K562 (cell line): ENCODE measurements at regions not wholly inside any gene's neighbourhood (a gene's known extent, or its start where the extent isn't known, plus 50 kb on each side); places are given as distances from the start of the nearest gene placed in this dataset.
A peak's percentile ranks its signal among the peaks of the same experiment; 100 is the strongest.

Experiments
- ATAC-seq: fragments of 200-7000 bp; cut with Tn5 transposase; 3 replicates; pipeline ENCODE4 v1.9.1; 2020; ENCODE audit warnings: moderate library complexity
- BruUV-seq: library from RNA; stranded (reverse); fragments of 400-500 nt; replicated peaks from 2 replicates; lab custom pipeline; 2021; lab: Mats Ljungman, UMichigan
- CTCF ChIA-PET: fragments of 300-600 bp; formaldehyde crosslinking; extraction: SDS; loops from one replicate; lab custom pipeline; 2021; ENCODE audit warnings: low intra/inter-chr PET ratio; lab: Yijun Ruan, JAX
- POLR2A ChIA-PET: fragments of 300-600, 350-650 bp; sonication (Branson Sonifier 250); formaldehyde crosslinking; extraction: SDS; loops from one replicate; lab custom pipeline; 2021; ENCODE audit warnings: antibody characterized with exemption, inconsistent platforms; lab: Yijun Ruan, JAX
- DNase-seq, 4 experiments: peaks; one replicate each; pipeline versions ENCODE4 v3.0.0 to v3.0.0-alpha.2; 2011 to 2018; ENCODE audit warnings: low spot score in 3 of 4, mixed read lengths in 3 of 4; ENCODE audit errors: extremely low read depth in 1 of 4
- FAIRE-seq: peaks from 2 replicates; lab custom pipeline; 2011; peaks lifted over from hg19 to GRCh38; lab: Jason Lieb, UNC
- H2AFZ ChIP-seq: 2 replicates; pipeline ENCODE4 v1.6.0; 2011; ENCODE audit warnings: low read depth, low read length, control low read depth, inconsistent platforms
- H3K27ac ChIP-seq: fragments of 200-600 bp; 3 replicates; pipeline ENCODE4 v1.8.0; 2011; ENCODE audit warnings: low read depth, mild to moderate bottlenecking, control low read depth, inconsistent platforms, low read length, moderate library complexity, mixed read lengths; ENCODE audit errors: extremely low read depth
- H3K27me3 ChIP-seq, 2 experiments: fragments of 300-600 bp in 1 of 2; 2 replicates in 1 of 2; 3 replicates in 1 of 2; pipeline versions ENCODE4 v1.6.0 to v1.8.0; 2011; ENCODE audit warnings: inconsistent platforms in 2 of 2, low read length in 2 of 2, mild to moderate bottlenecking in 1 of 2, mixed read lengths in 1 of 2, moderate library complexity in 1 of 2; ENCODE audit not compliant: control insufficient read depth in 2 of 2, insufficient read depth in 2 of 2
- H3K36me3 ChIP-seq: fragments of 300-600 bp; 3 replicates; pipeline ENCODE4 v1.8.0; 2011; ENCODE audit warnings: mild to moderate bottlenecking, low read length, inconsistent platforms; ENCODE audit not compliant: control insufficient read depth, insufficient read depth
- H3K4me1 ChIP-seq, 2 experiments: fragments of 200-600 bp in 1 of 2; replicated peaks in 1 of 2; 2 replicates in 1 of 2; 3 replicates in 1 of 2; pipeline versions ENCODE4 v1.5.1 to v1.8.0; 2011; ENCODE audit warnings: inconsistent platforms in 2 of 2, low read length in 2 of 2, mild to moderate bottlenecking in 1 of 2, mixed read lengths in 1 of 2, moderate library complexity in 1 of 2; ENCODE audit not compliant: control insufficient read depth in 2 of 2, insufficient read depth in 2 of 2
- H3K4me2 ChIP-seq: 2 replicates; pipeline ENCODE4 v1.6.1; 2011; ENCODE audit warnings: low read length, control low read depth, inconsistent platforms, mixed read lengths; ENCODE audit not compliant: insufficient read depth
- H3K4me3 ChIP-seq: fragments of 200-600 bp; sonication (generic), shearing (Covaris generic); 2 replicates; pipeline ENCODE4 v1.5.1; 2016; ENCODE audit warnings: control low read depth, inconsistent platforms
- H3K79me2 ChIP-seq: fragments of 200-600 bp; 3 replicates; pipeline ENCODE4 v1.8.0; 2011; ENCODE audit warnings: low read length, inconsistent platforms; ENCODE audit not compliant: control insufficient read depth, insufficient read depth
- H3K9ac ChIP-seq, 2 experiments: 2 replicates each; pipeline versions ENCODE4 v1.6.0 to v1.6.1; 2011; ENCODE audit warnings: low read depth in 2 of 2, low read length in 2 of 2, control low read depth in 1 of 2, inconsistent platforms in 1 of 2, mild to moderate bottlenecking in 1 of 2, mixed read lengths in 1 of 2; ENCODE audit not compliant: insufficient read depth in 1 of 2
- H3K9me1 ChIP-seq: one replicate; pipeline ENCODE4 v1.6.0; 2011; ENCODE audit warnings: inconsistent platforms, mild to moderate bottlenecking, low read length, moderate library complexity; ENCODE audit not compliant: control insufficient read depth, insufficient read depth
- H3K9me3 ChIP-seq: replicated peaks from 2 replicates; pipeline ENCODE4 v1.5.1; 2011; ENCODE audit warnings: low read depth, low read length, inconsistent platforms; ENCODE audit not compliant: control insufficient read depth, insufficient read depth
- H4K20me1 ChIP-seq: replicated peaks from 2 replicates; pipeline ENCODE4 v1.6.1; 2011; ENCODE audit warnings: low read length, inconsistent platforms, mixed read lengths; ENCODE audit not compliant: control insufficient read depth, insufficient read depth
- CTBP1 ChIP-seq: fragments of 450-650 bp; IDR thresholded peaks from 2 replicates; pipeline ENCODE4 v1.6.1; 2016; ENCODE audit warnings: borderline replicate concordance
- NRF1 ChIP-seq, 2 experiments: fragments of 450-650 bp; IDR thresholded peaks in 1 of 2; conservative IDR thresholded peaks in 1 of 2; 2 replicates each; pipeline ENCODE4 v1.6.1; 2014; ENCODE audit warnings: mild to moderate bottlenecking in 2 of 2
- SLC30A9 ChIP-seq: fragments of 250-450 bp; sonication (Bioruptor Pico); IDR thresholded peaks from 2 replicates; pipeline ENCODE4 v1.8.0; 2022; ENCODE audit warnings: mild to moderate bottlenecking, moderate library complexity
- TEAD4 ChIP-seq, 2 experiments: sonication (generic) in 1 of 2; formaldehyde crosslinking in 1 of 2; IDR thresholded peaks; 2 replicates each; pipeline versions ENCODE4 v1.6.1 to v1.8.0; 2012 to 2022; ENCODE audit warnings: borderline replicate concordance in 1 of 2, inconsistent platforms in 1 of 2, low read length in 1 of 2, mild to moderate bottlenecking in 1 of 2, missing genetic modification reagents in 1 of 2
- WGBS: fragments of 100-300 bp; shearing (Covaris generic); methylation state at CpG from one replicate; pipeline ENCODE4 v1.1.6; 2016; ENCODE audit warnings: low coverage, mixed read lengths; ENCODE audit not compliant: insufficient coverage; ENCODE audit errors: missing lambda C conversion rate; 5-methylcytosine and 5-hydroxymethylcytosine counted together
- in situ Hi-C: fragments of 300-500 bp; cut with MboI; formaldehyde crosslinking; loops from 4 replicates; pipeline ENCODE4 v1.15.0; 2018; ENCODE audit warnings: inconsistent platforms, mixed read lengths
- intact Hi-C: fragments of 100-400 bp; cut with micrococcal nuclease; formaldehyde crosslinking; loops from 2 replicates; pipeline ENCODE4 v1.14.2; 2022
- TF ChIP-seq, protein P1 (sequence below), 3 experiments: fragments of 200-800 bp in 1 of 3; fragments of 250-450 bp in 1 of 3; fragments of 450-650 bp in 1 of 3; sonication (Bioruptor Pico) in 1 of 3; sonication (Bioruptor generic) in 1 of 3; formaldehyde crosslinking in 1 of 3; IDR thresholded peaks; 2 replicates each; pipeline versions ENCODE4 v1.6.1 to v1.8.0; 2016 to 2022; ENCODE audit warnings: mild to moderate bottlenecking in 2 of 3, missing genetic modification characterization in 2 of 3, missing compliant biosample characterization in 1 of 3, moderate library complexity in 1 of 3
- TF ChIP-seq, protein P2 (sequence below): fragments of 250-450 bp; sonication (Bioruptor Pico); IDR thresholded peaks from 2 replicates; pipeline ENCODE4 v1.8.0; 2021; ENCODE audit warnings: moderate library complexity, mild to moderate bottlenecking, inconsistent platforms
- TF ChIP-seq, protein P3 (sequence below): fragments of 450-650 bp; formaldehyde crosslinking; IDR thresholded peaks from 2 replicates; pipeline ENCODE4 v1.4.0; 2022; ENCODE audit warnings: missing genetic modification characterization

DNA sequence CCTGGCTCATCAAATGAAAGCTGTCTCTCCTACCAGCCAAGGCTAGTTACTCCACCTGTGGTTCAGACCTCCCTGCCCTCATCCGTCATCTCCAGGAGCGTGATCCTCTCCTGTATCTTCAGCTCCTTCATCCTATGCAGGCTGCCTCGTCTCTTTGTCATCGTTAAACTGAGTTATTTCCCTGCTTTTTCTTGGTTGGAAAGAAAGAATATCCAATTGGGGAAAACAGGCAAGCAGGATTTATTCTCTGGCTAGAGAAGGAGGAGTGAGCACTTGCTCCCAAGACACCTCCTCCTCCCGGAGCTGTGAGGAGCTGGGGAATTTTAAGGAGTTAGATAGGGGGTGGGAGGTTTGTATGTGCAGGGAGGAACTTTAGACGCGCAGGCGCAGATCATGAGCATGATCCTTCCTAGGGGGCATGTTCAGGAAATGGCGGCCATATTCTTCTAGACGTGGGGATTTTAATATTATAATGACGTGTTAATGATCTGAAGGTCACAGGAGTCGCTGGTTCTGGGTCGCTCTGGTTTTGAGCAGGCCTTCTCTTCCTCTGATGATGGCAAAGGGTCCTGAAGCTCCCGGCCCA lies 156.4 kb upstream of the KL start:
- no peaks in the 10 kb centered on the region for H3K9me1 ChIP-seq
- peak; percentile 58 to 69 for TF ChIP-seq NRF1 (conservative IDR thresholded peaks at IDR 0.05 in 1 of 2, IDR thresholded peaks at IDR 0.05 in 1 of 2)
- TF ChIP-seq, protein P1, sequence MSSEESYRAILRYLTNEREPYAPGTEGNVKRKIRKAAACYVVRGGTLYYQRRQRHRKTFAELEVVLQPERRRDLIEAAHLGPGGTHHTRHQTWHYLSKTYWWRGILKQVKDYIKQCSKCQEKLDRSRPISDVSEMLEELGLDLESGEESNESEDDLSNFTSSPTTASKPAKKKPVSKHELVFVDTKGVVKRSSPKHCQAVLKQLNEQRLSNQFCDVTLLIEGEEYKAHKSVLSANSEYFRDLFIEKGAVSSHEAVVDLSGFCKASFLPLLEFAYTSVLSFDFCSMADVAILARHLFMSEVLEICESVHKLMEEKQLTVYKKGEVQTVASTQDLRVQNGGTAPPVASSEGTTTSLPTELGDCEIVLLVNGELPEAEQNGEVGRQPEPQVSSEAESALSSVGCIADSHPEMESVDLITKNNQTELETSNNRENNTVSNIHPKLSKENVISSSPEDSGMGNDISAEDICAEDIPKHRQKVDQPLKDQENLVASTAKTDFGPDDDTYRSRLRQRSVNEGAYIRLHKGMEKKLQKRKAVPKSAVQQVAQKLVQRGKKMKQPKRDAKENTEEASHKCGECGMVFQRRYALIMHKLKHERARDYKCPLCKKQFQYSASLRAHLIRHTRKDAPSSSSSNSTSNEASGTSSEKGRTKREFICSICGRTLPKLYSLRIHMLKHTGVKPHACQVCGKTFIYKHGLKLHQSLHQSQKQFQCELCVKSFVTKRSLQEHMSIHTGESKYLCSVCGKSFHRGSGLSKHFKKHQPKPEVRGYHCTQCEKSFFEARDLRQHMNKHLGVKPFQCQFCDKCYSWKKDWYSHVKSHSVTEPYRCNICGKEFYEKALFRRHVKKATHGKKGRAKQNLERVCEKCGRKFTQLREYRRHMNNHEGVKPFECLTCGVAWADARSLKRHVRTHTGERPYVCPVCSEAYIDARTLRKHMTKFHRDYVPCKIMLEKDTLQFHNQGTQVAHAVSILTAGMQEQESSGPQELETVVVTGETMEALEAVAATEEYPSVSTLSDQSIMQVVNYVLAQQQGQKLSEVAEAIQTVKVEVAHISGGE (CRISPR knock-in tag; IDR thresholded peaks at IDR 0.05) = no peak
- no peak for TF ChIP-seq CTBP1
- TF ChIP-seq, protein P2, sequence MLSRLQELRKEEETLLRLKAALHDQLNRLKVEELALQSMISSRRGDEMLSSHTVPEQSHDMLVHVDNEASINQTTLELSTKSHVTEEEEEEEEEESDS (CRISPR knock-in tag) = no peak
- TF ChIP-seq TEAD4 (IDR thresholded peaks at IDR 0.05; ENCODE audit: low read length) = no peak
- no peak for TF ChIP-seq TEAD4 (CRISPR knock-in tag; IDR thresholded peaks at IDR 0.05; ENCODE audit: borderline replicate concordance)
- TF ChIP-seq, protein P3, sequence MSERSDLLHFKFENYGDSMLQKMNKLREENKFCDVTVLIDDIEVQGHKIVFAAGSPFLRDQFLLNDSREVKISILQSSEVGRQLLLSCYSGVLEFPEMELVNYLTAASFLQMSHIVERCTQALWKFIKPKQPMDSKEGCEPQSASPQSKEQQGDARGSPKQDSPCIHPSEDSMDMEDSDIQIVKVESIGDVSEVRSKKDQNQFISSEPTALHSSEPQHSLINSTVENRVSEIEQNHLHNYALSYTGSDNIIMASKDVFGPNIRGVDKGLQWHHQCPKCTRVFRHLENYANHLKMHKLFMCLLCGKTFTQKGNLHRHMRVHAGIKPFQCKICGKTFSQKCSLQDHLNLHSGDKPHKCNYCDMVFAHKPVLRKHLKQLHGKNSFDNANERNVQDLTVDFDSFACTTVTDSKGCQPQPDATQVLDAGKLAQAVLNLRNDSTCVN (CRISPR knock-in tag) = no peak
- TF ChIP-seq SLC30A9 = no peak
- ChIA-PET POLR2A (interaction anchor here (1.3 kb wide), 1 partner anchor 10 kb away, joined by 3 read pairs; no protein-coding TSS in a partner anchor), CTCF (no interaction called here)
- ATAC-seq (no peak), FAIRE-seq (no peak), DNase-seq (peak in 1 of 4 experiments; percentile 11)
- no TSS peak for BruUV-seq
- no peak overlapping the region for H3K27ac ChIP-seq
- H3K79me2 ChIP-seq = no peaks in the 10 kb centered on the region
- no peak overlapping the region for H3K4me2 ChIP-seq
- H3K4me3 ChIP-seq = no peak overlapping the region
- no peak overlapping the region for H3K9ac ChIP-seq
- no peaks in the 10 kb centered on the region for H3K36me3 ChIP-seq
- in situ Hi-C loops = no loop called here
- peaks cover 0 to 6% of the 10 kb centered on the region in 2 experiments; a peak in 1 of 5 replicates for H3K27me3 ChIP-seq
- no peaks in the 10 kb centered on the region for H4K20me1 ChIP-seq
- WGBS = 0% methylated on average over 11 of the region's 14 CpGs
- no peaks in the 10 kb centered on the region for H3K4me1 ChIP-seq
- intact Hi-C loops = no loop called here
- H2AFZ ChIP-seq = peak overlapping the region; percentile 70
- peaks cover 4% of the 10 kb centered on the region for H3K9me3 ChIP-seq
